Mucosa of gallbladder (tissue), 1 donor: ENCODE measurements at regions not wholly inside any gene's neighbourhood (a gene's known extent, or its start where the extent isn't known, plus 50 kb on each side); places are given as distances from the start of the nearest gene placed in this dataset.

Source experiments
- DNase-seq: peaks from one replicate; pipeline ENCODE4 v3.0.0-alpha.2; 2020; ENCODE audit warnings: low spot score
- donor health status: DM: no; HTN: no; CAD: no.

- no peak for DNase-seq
Measured at GRCh38 chr15:38886315-38887163, 321.9 kb upstream of the RASGRP1 start.

DNA sequence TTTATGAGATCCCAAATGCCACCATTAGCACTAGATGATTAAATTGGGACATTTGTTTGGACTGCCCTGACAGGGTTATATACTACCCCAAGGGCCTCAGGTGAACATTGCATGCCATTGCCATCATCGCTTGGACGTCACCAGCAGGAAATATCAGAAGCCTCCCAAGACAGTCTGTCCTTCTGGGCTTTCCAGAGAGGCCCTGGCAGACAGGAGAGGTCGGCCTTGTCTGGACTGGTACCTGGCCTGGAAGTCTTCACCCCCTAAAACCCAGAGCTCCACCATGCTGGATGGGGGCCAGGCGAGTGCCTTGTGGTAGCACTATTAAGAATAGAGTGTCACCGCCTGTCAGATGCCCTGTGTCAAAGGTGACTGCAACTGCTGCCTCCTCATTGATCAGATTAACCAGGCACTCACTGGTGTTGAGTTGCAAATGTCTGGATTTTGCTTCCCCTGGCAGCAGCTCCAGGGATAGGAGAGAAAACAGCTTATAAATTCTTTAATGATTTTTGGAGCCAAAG is 324.1 kb upstream of the RASGRP1 start:
- no peak for DNase-seq

DNA sequence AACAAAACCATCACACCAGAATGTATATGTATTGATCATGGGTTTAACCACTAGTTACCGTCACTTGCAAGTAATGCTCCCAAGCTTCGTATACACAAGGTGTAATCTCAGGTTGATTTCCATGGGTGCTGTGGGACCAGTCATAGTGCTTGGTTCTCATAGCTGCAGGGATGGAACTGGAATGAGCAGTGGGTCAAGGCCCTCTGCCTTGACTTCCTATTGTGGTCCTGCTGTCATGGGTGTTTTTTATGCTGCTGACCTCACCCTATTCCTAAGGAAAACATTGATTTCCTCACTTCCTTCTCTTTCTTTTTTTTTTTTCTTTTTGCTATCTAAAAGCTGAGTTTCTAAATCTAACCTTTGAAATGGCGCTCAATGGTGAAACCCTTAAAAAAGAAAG is 325.6 kb upstream of the RASGRP1 start:
- no peak for DNase-seq

GRCh38 chr15:38893925-38894242 is 329.3 kb upstream of the RASGRP1 start:
- DNase-seq = no peak

GRCh38 chr15:38894243-38894948 is 329.8 kb upstream of the RASGRP1 start:
- no peak for DNase-seq

GRCh38 chr15:38895326-38896255 is 331.0 kb upstream of the RASGRP1 start:
- no peak for DNase-seq

DNA sequence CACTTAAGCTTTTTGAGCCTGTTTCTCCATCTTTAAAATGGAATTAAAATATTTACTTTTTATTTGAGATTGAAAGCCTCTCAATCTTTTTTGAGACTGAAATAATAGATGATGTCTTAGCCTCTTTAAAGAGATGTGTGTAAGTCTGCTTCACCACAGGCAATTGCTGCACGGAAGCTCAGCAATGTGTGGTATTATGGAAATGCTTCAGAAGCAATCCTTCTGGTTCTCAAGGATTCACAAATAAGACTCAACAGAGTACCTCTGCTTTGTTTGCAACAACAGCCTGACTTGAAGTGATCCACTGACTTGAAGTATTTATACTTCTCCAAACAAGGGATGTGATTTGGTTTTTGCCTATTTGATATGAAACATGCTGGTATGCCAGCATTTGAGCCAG is 332.0 kb upstream of the RASGRP1 start:
- DNase-seq = no peak

DNA sequence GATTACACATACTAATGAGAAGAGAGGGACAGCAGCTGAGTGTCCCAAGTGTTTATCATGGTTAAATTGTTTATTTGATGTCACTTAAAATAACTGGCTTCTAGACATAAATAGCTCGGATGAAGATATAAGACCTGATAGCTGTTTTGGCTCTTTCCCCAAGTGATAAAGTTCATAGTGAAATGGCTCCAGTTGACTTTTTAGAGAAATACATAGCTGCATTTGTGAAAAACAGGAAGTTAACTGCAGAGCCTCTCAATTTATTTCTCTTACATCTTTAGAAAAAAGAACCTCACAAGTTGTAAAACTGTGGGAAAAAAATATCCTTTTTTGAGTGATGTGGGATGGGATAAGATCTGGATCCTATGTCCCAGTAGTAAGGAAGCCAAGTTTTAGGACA is 332.9 kb upstream of the RASGRP1 start:
- DNase-seq = no peak

DNA sequence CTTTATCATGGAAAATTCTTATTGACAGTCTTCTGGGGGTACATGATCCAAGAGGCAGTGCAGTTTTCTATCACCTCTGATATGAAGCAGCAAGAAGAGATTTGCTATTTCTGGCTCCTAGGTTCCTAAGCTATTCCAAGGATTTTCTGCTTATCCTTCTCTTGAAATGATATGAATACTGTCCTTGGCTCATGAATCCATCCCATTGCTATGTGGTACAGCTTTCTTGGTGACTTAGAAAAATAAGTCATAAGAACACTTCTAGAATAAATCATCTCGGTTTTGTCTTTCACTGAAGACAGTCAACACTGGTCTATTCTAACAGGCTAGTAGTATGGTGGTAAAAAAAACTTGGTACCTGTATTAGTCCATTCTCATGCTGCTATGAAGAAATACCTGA is 333.6 kb upstream of the RASGRP1 start:
- DNase-seq = no peak

GRCh38 chr15:38899300-38899699 is 334.7 kb upstream of the RASGRP1 start:
- DNase-seq = no peak

- no peak for DNase-seq
Measured at GRCh38 chr15:38904298-38904697, 339.7 kb upstream of the RASGRP1 start.

GRCh38 chr15:38905632-38906031 is 341.0 kb upstream of the RASGRP1 start:
- no peak for DNase-seq

GRCh38 chr15:38920966-38921365 is 356.4 kb upstream of the RASGRP1 start:
- DNase-seq = no peak

DNA sequence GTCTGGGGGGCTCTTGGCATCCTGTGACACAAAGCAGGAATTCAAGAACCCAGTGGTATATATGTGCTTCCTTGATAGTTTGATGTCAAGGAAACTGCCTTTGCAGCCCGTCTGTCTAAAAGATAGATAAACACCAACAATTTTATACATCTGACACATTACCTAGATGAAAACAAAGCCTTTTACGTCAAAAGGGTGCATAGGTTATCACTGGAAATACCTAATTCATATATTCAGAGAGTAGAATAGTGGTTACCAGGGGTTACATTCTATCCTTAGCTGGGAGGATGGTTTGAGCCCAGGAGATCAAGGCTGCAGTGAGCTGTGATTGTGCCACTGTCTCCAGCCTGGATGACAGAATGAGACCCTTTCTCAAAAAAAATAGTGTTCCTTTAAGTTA is 356.9 kb upstream of the RASGRP1 start:
- no peak for DNase-seq

DNA sequence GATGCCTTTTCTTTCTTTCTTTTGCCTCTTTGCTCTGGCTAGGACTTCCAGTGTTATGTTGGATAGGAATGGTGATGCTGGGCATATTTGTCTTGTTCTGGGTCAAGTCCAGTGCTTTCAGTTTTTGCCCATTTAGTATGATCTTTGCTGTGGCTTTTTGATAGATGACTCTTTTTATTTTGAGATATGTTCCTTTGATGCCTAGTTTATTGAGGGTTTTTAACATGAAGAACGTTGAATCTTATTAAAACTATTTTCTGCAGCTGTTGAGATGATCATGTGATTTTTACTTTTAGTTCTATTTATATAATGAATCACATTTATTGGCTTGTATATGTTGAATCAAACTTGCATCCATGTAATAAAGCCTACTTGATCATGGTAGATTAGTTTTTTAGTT is 363.8 kb upstream of the RASGRP1 start:
- no peak for DNase-seq

DNA sequence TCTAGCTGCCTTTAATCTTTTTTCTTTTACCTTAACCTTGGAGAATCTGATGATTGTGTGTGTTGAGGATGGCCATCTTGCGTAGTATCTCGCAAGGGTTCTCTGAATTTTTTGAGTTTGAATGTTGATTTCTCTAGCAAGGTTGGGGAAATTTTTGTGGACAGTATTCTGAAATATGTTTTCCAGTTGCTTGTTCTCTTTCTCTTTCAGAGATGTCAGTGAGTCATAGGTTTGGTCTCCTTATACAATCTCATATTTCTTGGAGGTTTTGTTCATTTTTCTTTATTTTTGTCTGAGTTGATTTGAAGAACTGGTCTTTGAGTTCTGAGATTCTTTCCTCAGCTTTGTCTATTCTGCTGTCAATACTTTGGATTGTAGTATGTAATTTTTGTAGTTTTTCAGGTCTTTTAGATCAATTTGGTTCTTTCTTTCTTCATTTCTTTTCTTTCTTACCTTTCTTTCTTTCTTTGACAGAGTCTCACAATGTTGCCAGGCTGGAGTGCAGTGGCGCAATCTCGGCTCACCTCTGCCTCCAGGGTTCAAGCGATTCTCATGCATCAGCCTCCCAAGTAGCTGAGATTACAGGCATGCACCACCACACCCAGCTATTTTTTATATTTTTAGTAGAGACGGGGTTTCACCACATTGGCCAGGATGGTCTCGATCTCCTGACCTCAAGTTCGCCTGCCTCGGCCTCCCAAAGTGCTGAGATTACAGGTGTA is 366.4 kb upstream of the RASGRP1 start:
- DNase-seq = no peak

- no peak for DNase-seq
Measured at GRCh38 chr15:38941399-38941953, 376.9 kb upstream of the RASGRP1 start.

DNA sequence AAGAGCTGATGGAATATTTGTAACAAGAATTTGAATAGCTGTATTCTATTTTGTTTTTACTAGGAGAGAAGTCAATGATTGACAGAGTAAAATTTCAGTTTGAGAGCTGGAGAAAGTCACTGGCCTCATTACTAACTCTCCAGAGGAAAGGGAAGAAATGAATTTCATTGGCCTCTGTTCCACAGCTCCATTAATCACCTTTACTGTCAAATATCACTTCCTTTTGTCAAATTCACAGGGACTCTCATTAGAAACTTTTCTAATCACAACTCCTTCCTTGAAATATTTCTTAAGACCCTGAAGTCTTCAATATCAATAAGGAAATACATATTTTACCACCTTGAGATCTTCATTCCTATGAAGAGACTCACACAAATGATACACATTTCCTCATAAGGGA is 379.9 kb upstream of the RASGRP1 start:
- no peak for DNase-seq

DNA sequence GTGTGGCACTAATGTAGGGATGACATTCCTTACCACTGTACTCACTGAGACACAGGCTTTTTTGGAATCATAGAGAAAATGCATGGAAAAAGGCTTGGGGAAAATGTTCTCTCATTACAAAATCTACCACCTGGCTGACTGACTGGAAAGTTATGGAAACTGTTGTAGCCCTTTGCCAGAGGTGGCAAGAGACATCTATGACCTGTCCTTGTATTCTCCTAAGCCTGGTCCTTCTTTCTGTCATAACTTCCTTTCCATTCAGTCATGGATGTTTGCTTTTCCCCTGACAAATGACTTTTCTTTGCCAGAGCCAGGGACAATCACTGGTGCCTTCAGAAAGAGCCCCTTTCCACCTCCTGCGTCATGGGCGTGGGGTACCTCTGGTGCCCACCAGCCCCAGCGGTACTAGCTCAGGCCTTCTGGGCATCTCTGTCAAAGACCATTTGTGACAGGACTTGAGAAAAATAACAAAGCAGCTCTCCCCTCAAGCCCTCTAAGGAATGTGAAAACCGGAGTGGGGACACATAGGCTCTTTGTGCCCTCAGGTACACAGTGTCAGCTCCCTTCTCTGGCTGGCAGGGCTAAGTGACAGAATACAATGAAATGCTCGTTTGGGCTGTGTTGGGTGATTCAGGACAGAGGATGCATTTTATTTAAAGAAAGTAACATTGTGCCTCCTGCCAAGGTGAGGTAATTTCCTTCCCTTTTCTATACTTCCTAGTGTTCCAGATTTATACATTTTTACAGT is 381.1 kb upstream of the RASGRP1 start:
- DNase-seq = no peak

GRCh38 chr15:38954090-38954489 is 389.5 kb upstream of the RASGRP1 start:
- no peak for DNase-seq
